ENCODE measurements at regions not wholly inside any gene's neighbourhood (a gene's known extent, or its start where the extent isn't known, plus 50 kb on each side); places are given as distances from the start of the nearest gene placed in this dataset.

DNA sequence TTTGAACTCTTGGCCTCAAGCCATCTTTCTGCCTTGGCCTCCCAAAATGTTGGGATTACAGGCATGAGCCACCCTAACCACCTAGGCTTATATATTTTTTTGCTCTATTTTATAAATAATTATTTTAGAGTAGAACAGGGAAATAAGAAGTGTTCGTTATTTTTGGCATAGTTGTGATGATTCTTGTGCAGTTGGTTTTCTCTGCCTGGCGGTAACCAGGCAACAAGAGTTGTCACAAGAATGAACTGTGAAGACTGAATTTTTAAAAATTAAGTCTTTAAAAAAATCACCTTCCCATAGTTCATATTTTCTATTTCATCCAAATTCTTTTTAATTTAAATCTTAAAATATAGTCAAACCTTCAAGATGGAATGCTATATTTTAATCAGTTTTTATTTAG lies 310.2 kb downstream of the ARL6IP6 start:
- TF ChIP-seq, protein P1, sequence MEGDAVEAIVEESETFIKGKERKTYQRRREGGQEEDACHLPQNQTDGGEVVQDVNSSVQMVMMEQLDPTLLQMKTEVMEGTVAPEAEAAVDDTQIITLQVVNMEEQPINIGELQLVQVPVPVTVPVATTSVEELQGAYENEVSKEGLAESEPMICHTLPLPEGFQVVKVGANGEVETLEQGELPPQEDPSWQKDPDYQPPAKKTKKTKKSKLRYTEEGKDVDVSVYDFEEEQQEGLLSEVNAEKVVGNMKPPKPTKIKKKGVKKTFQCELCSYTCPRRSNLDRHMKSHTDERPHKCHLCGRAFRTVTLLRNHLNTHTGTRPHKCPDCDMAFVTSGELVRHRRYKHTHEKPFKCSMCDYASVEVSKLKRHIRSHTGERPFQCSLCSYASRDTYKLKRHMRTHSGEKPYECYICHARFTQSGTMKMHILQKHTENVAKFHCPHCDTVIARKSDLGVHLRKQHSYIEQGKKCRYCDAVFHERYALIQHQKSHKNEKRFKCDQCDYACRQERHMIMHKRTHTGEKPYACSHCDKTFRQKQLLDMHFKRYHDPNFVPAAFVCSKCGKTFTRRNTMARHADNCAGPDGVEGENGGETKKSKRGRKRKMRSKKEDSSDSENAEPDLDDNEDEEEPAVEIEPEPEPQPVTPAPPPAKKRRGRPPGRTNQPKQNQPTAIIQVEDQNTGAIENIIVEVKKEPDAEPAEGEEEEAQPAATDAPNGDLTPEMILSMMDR (conservative IDR thresholded peaks at IDR 0.05) = no peak
- TF ChIP-seq ZFX (IDR thresholded peaks at IDR 0.05) = no peak
